Astrocyte of the spinal cord (primary cell): ENCODE measurements at regions not wholly inside any gene's neighbourhood (a gene's known extent, or its start where the extent isn't known, plus 50 kb on each side); places are given as distances from the start of the nearest gene placed in this dataset.

Experiments used
- DNase-seq: peaks from one replicate; pipeline ENCODE4 v3.0.0; 2011; ENCODE audit warnings: low read depth, low spot score
- H3K4me3 ChIP-seq: 2 replicates; pipeline ENCODE4 v1.5.1; 2011; ENCODE audit warnings: low read depth, mild to moderate bottlenecking, low read length, moderate library complexity
- in situ Hi-C: cut with HindIII; loops from 2 replicates; pipeline ENCODE4 v1.10.0; 2017; ENCODE audit warnings: low sequenced_read_pairs
- TF ChIP-seq, protein P1 (sequence below): IDR thresholded peaks from 2 replicates; pipeline ENCODE4 v1.5.1; 2012; ENCODE audit warnings: low read depth, mild to moderate bottlenecking, low read length, inconsistent platforms

DNA sequence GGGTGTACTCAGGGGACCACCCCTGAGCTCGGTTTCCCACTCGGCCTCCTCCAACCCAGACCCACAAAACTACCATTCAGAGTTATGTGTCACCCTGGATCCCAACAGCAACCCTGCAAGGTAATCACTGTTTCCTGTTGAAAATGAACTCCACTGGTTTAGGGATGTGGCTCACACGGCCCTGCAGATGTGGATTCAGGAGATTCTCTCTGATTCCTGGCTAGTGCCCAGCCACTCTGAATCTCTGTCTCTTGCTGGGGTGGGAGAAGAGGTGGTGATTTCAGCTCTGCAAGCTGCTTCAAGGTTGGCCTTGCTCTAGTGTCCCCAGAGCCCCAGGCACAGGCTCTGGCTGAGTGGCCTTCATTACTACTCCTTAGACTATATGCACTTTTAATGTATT, 1231.6 kb downstream of the TBC1D22A start:
- in situ Hi-C loops: no loop called here
- no peak overlapping the region for H3K4me3 ChIP-seq
- TF ChIP-seq, protein P1, sequence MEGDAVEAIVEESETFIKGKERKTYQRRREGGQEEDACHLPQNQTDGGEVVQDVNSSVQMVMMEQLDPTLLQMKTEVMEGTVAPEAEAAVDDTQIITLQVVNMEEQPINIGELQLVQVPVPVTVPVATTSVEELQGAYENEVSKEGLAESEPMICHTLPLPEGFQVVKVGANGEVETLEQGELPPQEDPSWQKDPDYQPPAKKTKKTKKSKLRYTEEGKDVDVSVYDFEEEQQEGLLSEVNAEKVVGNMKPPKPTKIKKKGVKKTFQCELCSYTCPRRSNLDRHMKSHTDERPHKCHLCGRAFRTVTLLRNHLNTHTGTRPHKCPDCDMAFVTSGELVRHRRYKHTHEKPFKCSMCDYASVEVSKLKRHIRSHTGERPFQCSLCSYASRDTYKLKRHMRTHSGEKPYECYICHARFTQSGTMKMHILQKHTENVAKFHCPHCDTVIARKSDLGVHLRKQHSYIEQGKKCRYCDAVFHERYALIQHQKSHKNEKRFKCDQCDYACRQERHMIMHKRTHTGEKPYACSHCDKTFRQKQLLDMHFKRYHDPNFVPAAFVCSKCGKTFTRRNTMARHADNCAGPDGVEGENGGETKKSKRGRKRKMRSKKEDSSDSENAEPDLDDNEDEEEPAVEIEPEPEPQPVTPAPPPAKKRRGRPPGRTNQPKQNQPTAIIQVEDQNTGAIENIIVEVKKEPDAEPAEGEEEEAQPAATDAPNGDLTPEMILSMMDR: no peak
- DNase-seq: no peak

DNA sequence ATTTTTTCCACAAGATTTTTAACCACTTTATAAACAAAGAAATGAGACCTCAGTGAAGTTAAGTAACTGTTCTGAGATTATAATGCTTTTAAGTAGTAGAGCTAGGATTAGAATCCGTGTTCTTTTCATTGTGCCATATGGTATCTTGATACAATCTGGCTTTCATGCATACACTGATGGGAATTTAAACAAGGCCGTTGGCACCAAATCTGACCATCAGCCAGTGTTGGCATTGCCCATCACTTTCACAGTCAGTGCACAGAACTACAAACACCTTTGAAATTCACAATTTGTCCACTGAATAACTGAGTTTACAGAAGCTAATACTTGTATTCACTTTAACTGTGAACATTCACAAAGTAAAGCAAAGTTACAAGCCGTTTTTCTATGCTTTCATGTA, 1228.0 kb downstream of the TBC1D22A start:
- H3K4me3 ChIP-seq: no peak overlapping the region
- no peak for DNase-seq
- TF ChIP-seq, protein P1: no peak
- in situ Hi-C loops: no loop called here

DNA sequence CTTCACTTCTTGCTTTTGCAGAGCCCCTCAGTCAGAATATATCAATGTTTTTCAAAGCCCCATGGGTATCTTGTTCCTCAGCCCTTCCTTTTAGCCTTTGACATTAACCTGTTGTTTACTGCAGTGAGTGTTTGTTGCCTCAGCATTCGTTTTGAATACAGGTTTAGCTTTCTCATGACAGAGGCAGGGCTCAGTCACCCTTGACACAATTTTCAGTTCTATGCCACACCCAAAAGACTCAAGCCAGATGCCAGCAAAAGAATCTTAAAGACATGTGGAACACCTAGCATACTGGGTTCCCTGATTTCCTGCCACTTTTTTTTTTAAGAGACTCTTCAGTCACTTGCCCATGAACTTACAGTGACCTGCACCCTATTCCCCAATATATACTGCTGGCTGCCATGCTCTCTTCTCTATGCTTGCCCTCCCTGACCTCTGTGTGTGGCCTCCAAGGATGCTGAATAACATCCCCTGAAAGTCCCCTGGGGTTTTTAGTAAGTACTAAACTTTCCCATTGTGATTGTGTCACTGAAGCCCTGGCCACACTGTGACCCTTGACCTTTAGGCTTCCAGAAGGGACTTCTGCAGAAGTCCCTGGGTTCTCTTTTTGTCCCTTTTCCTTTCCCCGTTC, 1225.5 kb downstream of the TBC1D22A start:
- H3K4me3 ChIP-seq: no peak overlapping the region
- in situ Hi-C loops: no loop called here
- TF ChIP-seq, protein P1: no peak
- DNase-seq: no peak

DNA sequence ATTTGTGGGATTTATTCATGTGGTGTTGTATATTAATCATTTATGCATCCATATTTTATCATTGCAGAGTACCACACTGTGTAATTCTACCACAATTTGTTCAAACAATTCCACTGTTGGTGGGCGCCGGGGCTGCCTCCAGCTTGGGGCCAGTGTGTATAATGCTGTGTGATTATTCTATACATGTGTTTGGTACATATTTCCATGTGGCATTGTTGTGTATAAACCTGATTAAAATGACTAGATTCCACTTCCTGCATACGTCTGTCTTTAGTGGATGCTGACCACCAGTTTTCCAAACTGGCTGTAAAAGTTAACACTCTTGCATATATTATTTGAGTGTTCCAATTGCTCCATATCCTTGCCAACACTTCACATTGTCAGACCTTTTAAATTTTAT, 1213.8 kb downstream of the TBC1D22A start:
- H3K4me3 ChIP-seq: no peak overlapping the region
- in situ Hi-C loops: no loop called here
- DNase-seq: no peak
- TF ChIP-seq, protein P1: no peak

DNA sequence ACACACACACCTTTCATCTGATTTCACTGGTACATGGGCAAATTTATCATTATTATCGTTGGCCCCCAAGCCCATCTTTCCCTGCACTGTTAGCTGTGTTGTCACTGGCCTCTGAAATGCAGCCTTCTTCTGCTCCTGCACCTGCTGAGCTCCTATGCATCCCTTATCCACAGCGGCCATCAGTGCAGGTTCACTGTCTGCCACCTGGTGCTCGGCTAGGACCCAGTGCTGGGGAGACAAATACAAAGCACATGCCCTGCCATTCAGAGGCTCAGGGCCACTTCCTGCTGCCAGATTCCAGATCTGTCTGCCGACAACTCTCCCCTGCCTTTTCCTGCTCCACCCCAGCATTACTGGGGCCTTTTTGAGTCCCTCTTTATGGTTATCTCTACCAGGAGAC, 1205.4 kb downstream of the TBC1D22A start:
- DNase-seq: no peak

DNA sequence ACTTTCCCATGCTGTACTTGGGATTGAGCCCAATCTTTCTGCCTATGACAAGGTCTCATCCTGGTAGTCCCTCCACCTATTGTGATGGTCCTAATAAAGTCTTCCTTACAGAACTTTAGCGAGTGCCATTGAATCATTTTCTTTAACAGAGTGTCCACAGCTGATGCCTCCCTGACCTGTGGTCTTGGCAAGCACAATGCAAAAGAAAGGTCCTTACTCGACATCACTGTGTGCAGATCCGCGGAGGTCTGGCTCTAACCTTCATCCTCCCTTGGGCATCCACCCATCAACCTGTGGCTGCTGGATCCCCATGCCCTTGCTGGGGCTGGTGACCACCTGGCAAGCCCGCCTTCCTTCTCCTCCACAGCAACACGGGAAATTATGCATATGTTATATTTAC, 1203.9 kb downstream of the TBC1D22A start:
- in situ Hi-C loops: no loop called here
- TF ChIP-seq, protein P1: no peak
- H3K4me3 ChIP-seq: no peak overlapping the region
- no peak for DNase-seq

More for the DNA sequence above, 1205.4 kb downstream of the TBC1D22A start:
- in situ Hi-C loops: no loop called here
- H3K4me3 ChIP-seq: no peak overlapping the region
- TF ChIP-seq, protein P1: no peak
